ENCODE measurements at regions not wholly inside any gene's neighbourhood (a gene's known extent, or its start where the extent isn't known, plus 50 kb on each side); places are given as distances from the start of the nearest gene placed in this dataset.

DNA sequence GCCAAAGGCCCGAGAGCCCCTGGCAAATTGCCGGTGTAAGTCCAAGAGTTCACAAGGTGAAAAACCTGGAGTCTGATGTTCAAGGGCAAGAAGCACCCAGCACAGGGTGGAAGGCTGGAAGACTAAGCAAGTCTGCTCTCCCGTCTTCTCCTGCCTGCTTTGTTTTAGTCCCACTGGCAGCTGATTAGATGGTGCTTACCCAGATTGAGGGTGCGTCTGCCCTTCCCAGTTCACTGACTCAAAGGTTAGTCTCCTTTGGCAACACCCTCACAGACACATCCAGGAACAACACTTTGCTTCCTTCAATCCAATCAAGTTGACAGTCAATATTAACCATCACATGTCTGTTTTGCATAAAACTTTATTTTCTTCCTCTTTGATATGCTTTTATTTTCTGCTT lies 157.4 kb downstream of the HS3ST1 start:
- H3K4me1 ChIP-seq (ENCODE audit: control insufficient read depth, insufficient read depth, low read length), result no peaks in the 10 kb centered on the region
- no peaks in the 10 kb centered on the region for H3K36me3 ChIP-seq (ENCODE audit: control insufficient read depth, insufficient read depth, low read length)
- H3K27me3 ChIP-seq (ENCODE audit: control insufficient read depth, insufficient read depth, low read length), result no peaks in the 10 kb centered on the region
- no CpG with 5 or more reads among the region's 4 CpGs for WGBS (ENCODE audit: insufficient coverage, low lambda C conversion rate)
- no peak overlapping the region for H3K4me3 ChIP-seq (ENCODE audit: low read length)
- no peak overlapping the region for H3K27ac ChIP-seq (ENCODE audit: low read length)
- H3K9me3 ChIP-seq (ENCODE audit: control insufficient read depth, low read depth, low read length), result no peaks in the 10 kb centered on the region
- peak in 1 of 2 donors; percentile 18 for DNase-seq

DNA sequence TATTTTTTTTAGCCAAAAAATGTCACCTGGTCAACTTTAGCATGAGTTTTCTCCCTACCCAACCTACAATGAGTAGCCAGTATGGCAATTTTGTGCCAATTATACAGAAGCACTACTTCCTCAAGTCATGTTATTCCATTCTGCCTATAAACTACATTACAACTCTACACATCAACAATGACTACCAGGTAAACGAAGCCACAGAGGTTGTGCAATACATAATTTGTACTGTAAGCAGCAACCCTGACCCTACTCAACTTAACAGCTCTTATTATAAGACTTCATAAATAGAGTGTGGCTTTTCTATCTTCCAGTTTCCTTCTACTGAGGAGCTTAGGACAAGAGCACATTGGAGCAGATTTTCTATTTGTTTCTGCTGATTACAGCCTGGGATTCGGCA lies 160.5 kb downstream of the HS3ST1 start:
- Histone ChIP-seq H3K27ac (ENCODE audit: low read length) (no peak overlapping the region), H3K9me3 (ENCODE audit: control insufficient read depth, low read depth, low read length) (no peaks in the 10 kb centered on the region), H3K27me3 (ENCODE audit: control insufficient read depth, insufficient read depth, low read length) (no peaks in the 10 kb centered on the region), H3K4me3 (ENCODE audit: low read length) (no peak overlapping the region), H3K4me1 (ENCODE audit: control insufficient read depth, insufficient read depth, low read length) (no peaks in the 10 kb centered on the region), H3K36me3 (ENCODE audit: control insufficient read depth, insufficient read depth, low read length) (no peaks in the 10 kb centered on the region)
- no peak for DNase-seq
- WGBS (ENCODE audit: insufficient coverage, low lambda C conversion rate), result 63% methylated on average over 1 of the region's 2 CpGs

DNA sequence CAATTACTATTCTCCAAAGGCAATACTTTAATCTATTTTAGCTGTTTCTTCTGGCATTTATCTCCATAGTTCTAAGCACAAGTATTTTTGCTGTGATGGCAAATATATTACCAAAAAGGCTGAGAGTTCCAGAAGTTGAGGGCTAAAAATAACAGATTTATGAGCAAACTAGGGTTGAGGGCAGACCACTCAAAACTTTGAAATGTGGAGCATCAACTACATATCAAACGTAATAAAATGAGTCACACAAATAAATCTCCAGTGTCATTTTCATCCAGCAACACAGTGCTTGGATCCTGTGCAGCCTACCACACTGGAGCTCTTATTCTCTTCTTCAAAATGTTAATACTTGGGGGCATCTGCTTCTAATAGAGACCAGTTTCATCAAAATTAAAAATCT lies 163.9 kb downstream of the HS3ST1 start:
- no peak overlapping the region for H3K4me3 ChIP-seq (ENCODE audit: low read length)
- no CpG with 5 or more reads among the region's 1 CpG for WGBS (ENCODE audit: insufficient coverage, low lambda C conversion rate)
- DNase-seq, result no peak
- H3K36me3 ChIP-seq (ENCODE audit: control insufficient read depth, insufficient read depth, low read length), result no peaks in the 10 kb centered on the region
- H3K9me3 ChIP-seq (ENCODE audit: control insufficient read depth, low read depth, low read length), result no peaks in the 10 kb centered on the region
- no peak overlapping the region for H3K27ac ChIP-seq (ENCODE audit: low read length)
- no peaks in the 10 kb centered on the region for H3K27me3 ChIP-seq (ENCODE audit: control insufficient read depth, insufficient read depth, low read length)
- H3K4me1 ChIP-seq (ENCODE audit: control insufficient read depth, insufficient read depth, low read length), result no peaks in the 10 kb centered on the region

DNA sequence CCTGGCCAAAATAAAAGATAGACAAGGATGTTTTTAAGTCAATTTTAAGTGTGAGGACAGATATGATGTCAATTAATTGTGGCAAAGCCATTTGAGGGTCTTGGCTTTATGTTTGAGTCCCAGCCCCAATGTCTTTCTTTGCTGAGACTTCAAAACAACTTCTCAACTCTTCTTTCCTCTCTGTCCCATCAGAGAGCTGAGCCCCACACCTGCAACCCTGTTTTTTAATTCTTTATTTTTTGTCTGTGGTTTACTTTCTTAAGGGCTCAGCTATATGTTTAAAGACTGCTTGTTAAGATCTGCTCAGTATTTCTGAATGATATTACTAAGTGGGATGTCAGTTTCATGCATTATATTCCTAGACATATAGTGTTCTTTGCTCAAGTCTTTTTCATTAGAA lies 164.3 kb downstream of the HS3ST1 start:
- no peaks in the 10 kb centered on the region for H3K9me3 ChIP-seq (ENCODE audit: control insufficient read depth, low read depth, low read length)
- no peak overlapping the region for H3K4me3 ChIP-seq (ENCODE audit: low read length)
- H3K36me3 ChIP-seq (ENCODE audit: control insufficient read depth, insufficient read depth, low read length), result no peaks in the 10 kb centered on the region
- no peak overlapping the region for H3K27ac ChIP-seq (ENCODE audit: low read length)
- H3K27me3 ChIP-seq (ENCODE audit: control insufficient read depth, insufficient read depth, low read length), result no peaks in the 10 kb centered on the region
- DNase-seq, result no peak
- H3K4me1 ChIP-seq (ENCODE audit: control insufficient read depth, insufficient read depth, low read length), result no peaks in the 10 kb centered on the region

DNA sequence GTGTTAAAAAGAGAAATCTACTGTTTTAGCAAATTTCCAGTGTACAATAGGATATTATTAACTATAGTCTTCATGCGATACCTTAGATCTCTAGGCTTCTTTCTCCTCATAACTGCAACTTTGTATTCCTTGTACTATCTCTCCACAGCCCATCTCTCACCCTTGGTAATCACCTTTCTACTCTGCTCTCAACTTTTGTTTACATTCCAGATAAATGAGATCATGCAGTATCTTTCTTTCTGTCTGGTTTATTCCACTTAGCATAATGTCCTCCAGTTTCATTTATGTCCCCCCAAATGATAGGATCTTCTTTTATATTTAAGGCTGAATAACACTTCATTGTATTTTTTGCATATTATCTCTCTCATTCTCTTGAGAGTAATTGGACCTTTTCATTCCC lies 165.5 kb downstream of the HS3ST1 start:
- DNase-seq, result no peak
- no peak overlapping the region for H3K27ac ChIP-seq (ENCODE audit: low read length)
- no peaks in the 10 kb centered on the region for H3K4me1 ChIP-seq (ENCODE audit: control insufficient read depth, insufficient read depth, low read length)
- 80% methylated on average over 1 of the region's 1 CpG for WGBS (ENCODE audit: insufficient coverage, low lambda C conversion rate)
- H3K4me3 ChIP-seq (ENCODE audit: low read length), result no peak overlapping the region
- no peaks in the 10 kb centered on the region for H3K27me3 ChIP-seq (ENCODE audit: control insufficient read depth, insufficient read depth, low read length)
- H3K36me3 ChIP-seq (ENCODE audit: control insufficient read depth, insufficient read depth, low read length), result no peaks in the 10 kb centered on the region
- no peaks in the 10 kb centered on the region for H3K9me3 ChIP-seq (ENCODE audit: control insufficient read depth, low read depth, low read length)

DNA sequence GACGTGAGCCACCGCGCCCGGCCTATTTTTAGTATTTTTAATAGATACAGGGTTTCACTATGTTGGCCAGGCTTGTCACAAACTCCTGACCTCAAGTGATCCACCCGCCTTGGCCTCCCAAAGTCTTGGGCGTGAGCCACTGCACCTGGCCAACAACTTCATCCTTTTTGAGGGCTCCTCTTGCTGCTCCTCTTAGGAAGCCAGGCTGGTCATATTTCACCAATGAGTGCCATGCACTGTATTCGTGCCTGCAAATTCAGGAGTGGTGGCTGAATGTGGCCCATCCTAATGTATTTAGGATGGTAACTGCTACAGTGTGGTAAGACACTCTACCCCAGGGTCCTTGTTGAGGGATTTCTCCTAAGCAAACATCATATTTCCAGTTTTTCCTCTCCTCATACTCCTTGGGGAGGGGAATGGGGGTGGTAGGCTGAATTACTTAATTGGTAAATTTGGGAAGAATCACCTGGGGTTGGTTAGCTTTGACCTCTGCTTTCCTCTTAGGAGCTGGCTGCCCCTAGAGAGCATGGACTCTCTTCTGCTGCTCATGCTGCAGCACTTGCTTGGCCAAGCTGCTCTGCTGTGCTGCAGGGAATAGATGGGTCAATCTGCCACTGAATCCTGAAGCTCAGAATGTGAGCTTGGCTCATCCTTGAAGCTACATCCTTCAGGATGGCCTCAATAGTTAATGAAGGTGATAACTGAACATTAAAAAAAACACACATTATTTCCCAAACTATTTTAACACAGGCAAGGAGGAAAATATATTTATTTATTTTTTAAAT lies 167.4 kb downstream of the HS3ST1 start:
- no peaks in the 10 kb centered on the region for H3K27me3 ChIP-seq (ENCODE audit: control insufficient read depth, insufficient read depth, low read length)
- H3K27ac ChIP-seq (ENCODE audit: low read length), result no peak overlapping the region
- H3K36me3 ChIP-seq (ENCODE audit: control insufficient read depth, insufficient read depth, low read length), result no peaks in the 10 kb centered on the region
- H3K9me3 ChIP-seq (ENCODE audit: control insufficient read depth, low read depth, low read length), result no peaks in the 10 kb centered on the region
- no peak for DNase-seq
- no CpG with 5 or more reads among the region's 7 CpGs for WGBS (ENCODE audit: insufficient coverage, low lambda C conversion rate)
- no peak overlapping the region for H3K4me3 ChIP-seq (ENCODE audit: low read length)
- no peaks in the 10 kb centered on the region for H3K4me1 ChIP-seq (ENCODE audit: control insufficient read depth, insufficient read depth, low read length)

DNA sequence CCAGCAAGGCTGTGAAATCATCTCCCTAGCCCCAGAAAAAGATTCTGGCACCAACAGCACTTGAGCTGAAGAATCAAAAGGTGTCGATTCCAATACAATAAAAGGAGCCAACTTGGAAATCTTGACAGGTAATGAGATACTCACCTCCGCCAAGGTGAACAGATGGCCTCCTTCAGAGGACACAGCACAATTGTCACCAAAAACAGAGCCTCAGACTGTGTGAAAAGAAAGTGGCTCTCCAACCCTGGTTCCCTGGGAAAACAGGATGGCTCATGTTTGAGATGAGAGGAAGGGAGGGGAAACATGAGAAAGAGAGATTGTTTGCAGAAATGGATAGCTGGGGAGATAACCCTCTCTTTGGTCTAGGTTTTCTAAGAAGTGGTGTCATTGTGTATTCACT lies 168.9 kb downstream of the HS3ST1 start:
- Histone ChIP-seq H3K4me1 (ENCODE audit: control insufficient read depth, insufficient read depth, low read length) (no peaks in the 10 kb centered on the region), H3K27me3 (ENCODE audit: control insufficient read depth, insufficient read depth, low read length) (no peaks in the 10 kb centered on the region), H3K9me3 (ENCODE audit: control insufficient read depth, low read depth, low read length) (no peaks in the 10 kb centered on the region), H3K27ac (ENCODE audit: low read length) (no peak overlapping the region), H3K4me3 (ENCODE audit: low read length) (no peak overlapping the region), H3K36me3 (ENCODE audit: control insufficient read depth, insufficient read depth, low read length) (no peaks in the 10 kb centered on the region)
- DNase-seq, result no peak
- 80% methylated on average over 1 of the region's 2 CpGs for WGBS (ENCODE audit: insufficient coverage, low lambda C conversion rate)

DNA sequence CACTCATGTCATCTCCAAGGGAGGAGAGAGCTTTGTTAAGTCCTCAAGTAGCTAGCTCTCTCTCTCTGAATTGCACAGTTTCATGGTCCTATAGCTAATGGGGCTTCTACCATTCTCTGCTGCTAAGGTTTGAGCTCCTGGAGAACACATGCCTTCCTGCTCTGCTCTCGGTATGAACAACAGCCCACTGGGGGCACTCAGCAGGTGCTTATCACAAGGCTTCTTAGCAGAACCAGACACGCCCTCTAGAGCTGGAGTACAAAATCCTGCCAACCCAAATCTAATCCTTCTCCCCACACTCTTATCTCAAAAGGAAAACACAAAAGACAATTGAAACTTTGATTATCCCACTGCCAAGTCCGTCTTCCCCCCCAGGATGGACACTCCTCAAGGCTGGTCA lies 176.5 kb downstream of the HS3ST1 start:
- no peaks in the 10 kb centered on the region for H3K4me1 ChIP-seq (ENCODE audit: control insufficient read depth, insufficient read depth, low read length)
- no peak overlapping the region for H3K4me3 ChIP-seq (ENCODE audit: low read length)
- WGBS (ENCODE audit: insufficient coverage, low lambda C conversion rate), result no CpG with 5 or more reads among the region's 3 CpGs
- peaks cover 2% of the 10 kb centered on the region for H3K9me3 ChIP-seq (ENCODE audit: control insufficient read depth, low read depth, low read length)
- H3K27me3 ChIP-seq (ENCODE audit: control insufficient read depth, insufficient read depth, low read length), result no peaks in the 10 kb centered on the region
- no peak overlapping the region for H3K27ac ChIP-seq (ENCODE audit: low read length)
- H3K36me3 ChIP-seq (ENCODE audit: control insufficient read depth, insufficient read depth, low read length), result no peaks in the 10 kb centered on the region
- no peak for DNase-seq

DNA sequence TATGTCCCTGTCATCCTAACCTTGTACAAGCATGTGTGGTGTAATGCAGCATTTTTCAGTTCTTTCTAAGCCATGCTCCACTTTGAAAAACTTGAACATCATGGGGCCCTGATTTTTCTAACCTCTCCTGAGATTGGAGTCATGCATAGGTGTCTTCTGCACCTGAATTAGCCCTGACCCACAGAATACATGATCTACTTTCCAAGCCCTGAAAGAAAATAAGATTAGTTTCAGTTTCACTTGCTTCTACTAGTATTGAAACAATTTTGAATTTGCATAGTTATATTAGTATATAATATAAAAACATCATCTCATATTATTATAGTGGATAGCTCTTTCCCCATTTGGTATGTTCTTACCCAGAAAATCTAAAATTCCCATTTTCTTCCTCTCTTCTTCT lies 178.2 kb downstream of the HS3ST1 start:
- no peak overlapping the region for H3K4me3 ChIP-seq (ENCODE audit: low read length)
- DNase-seq, result no peak
- no peaks in the 10 kb centered on the region for H3K4me1 ChIP-seq (ENCODE audit: control insufficient read depth, insufficient read depth, low read length)
- H3K9me3 ChIP-seq (ENCODE audit: control insufficient read depth, low read depth, low read length), result peaks cover 2% of the 10 kb centered on the region
- H3K36me3 ChIP-seq (ENCODE audit: control insufficient read depth, insufficient read depth, low read length), result no peaks in the 10 kb centered on the region
- H3K27ac ChIP-seq (ENCODE audit: low read length), result no peak overlapping the region
- H3K27me3 ChIP-seq (ENCODE audit: control insufficient read depth, insufficient read depth, low read length), result no peaks in the 10 kb centered on the region

DNA sequence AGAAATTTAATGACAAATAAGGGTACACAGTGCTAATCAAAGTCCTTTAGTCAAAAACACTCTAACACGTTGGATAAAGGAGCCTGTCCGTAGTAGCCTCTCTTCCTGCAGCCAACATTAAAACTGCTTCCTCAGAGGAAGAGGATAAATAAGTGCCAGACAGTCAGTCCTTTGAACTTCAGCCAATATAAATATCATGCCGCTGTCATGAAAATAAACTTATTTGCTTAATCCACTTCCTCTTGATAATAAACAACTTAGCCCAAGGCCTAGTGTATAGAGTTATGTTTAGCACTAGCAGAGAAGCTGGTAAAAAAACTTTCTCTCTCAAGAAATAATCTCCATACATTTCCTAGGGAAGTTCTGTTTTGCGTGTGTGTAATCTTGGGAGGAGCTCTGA lies 196.7 kb downstream of the HS3ST1 start:
- Histone ChIP-seq H3K9me3 (ENCODE audit: control insufficient read depth, low read depth, low read length) (peaks cover 3% of the 10 kb centered on the region), H3K4me1 (ENCODE audit: control insufficient read depth, insufficient read depth, low read length) (no peaks in the 10 kb centered on the region), H3K4me3 (ENCODE audit: low read length) (no peak overlapping the region), H3K36me3 (ENCODE audit: control insufficient read depth, insufficient read depth, low read length) (no peaks in the 10 kb centered on the region), H3K27me3 (ENCODE audit: control insufficient read depth, insufficient read depth, low read length) (no peaks in the 10 kb centered on the region), H3K27ac (ENCODE audit: low read length) (no peak overlapping the region)
- DNase-seq, result no peak
- WGBS (ENCODE audit: insufficient coverage, low lambda C conversion rate), result no CpG with 5 or more reads among the region's 4 CpGs

DNA sequence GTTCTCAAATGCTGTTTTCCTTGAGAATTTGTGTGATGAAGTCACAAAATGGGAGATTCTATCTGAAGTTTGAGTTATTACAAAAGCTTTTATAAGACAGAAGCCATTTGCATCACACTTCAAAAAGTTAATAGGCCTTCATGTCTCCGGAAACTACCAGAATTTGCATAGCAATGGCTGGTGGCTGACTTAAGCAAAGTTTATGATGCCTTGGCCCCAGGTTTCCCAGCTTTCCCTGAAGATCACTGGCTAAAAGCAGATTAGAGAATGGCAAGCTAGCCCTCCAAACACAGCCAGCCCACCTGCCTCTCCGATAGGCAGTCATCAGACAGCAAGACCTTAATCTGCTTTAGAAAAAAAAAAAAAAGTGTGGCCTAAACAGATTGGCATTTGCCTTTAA lies 197.8 kb downstream of the HS3ST1 start:
- Histone ChIP-seq H3K36me3 (ENCODE audit: control insufficient read depth, insufficient read depth, low read length) (no peaks in the 10 kb centered on the region), H3K27me3 (ENCODE audit: control insufficient read depth, insufficient read depth, low read length) (no peaks in the 10 kb centered on the region), H3K4me3 (ENCODE audit: low read length) (no peak overlapping the region), H3K4me1 (ENCODE audit: control insufficient read depth, insufficient read depth, low read length) (no peaks in the 10 kb centered on the region), H3K27ac (ENCODE audit: low read length) (no peak overlapping the region), H3K9me3 (ENCODE audit: control insufficient read depth, low read depth, low read length) (peaks cover 3% of the 10 kb centered on the region)
- no CpG with 5 or more reads among the region's 2 CpGs for WGBS (ENCODE audit: insufficient coverage, low lambda C conversion rate)
- no peak for DNase-seq
